Prostate gland (tissue), 2 donors: ENCODE measurements at regions not wholly inside any gene's neighbourhood (a gene's known extent, or its start where the extent isn't known, plus 50 kb on each side); places are given as distances from the start of the nearest gene placed in this dataset.

Source experiments
- CTCF ChIP-seq, 4 experiments: fragments of 200-600 bp in 2 of 4; fragments of 450-650 bp in 2 of 4; sonication (generic) in 2 of 4; IDR thresholded peaks; 1 replicate in 3 of 4; 2 replicates in 1 of 4; pipeline ENCODE4 v1.5.1; 2016 to 2019; ENCODE audit warnings: antibody characterized with exemption in 4 of 4, mild to moderate bottlenecking in 2 of 4, moderate library complexity in 2 of 4
- POLR2A ChIP-seq: fragments of 450-650 bp; IDR thresholded peaks from one replicate; pipeline ENCODE4 v1.6.1; 2016; ENCODE audit warnings: antibody characterized with exemption, mild to moderate bottlenecking
- POLR2AphosphoS5 ChIP-seq: sonication (generic); formaldehyde crosslinking; IDR thresholded peaks from one replicate; pipeline ENCODE4 v1.6.1; 2017; ENCODE audit warnings: antibody characterized with exemption

- TF ChIP-seq POLR2AphosphoS5: no peak
- no peak for TF ChIP-seq CTCF (IDR thresholded peaks at IDR 0.05)
- no peak for TF ChIP-seq POLR2A
Measured at GRCh38 chr14:52188381-52188780, 79.1 kb upstream of the PTGDR start.
